ENCODE measurements at regions not wholly inside any gene's neighbourhood (a gene's known extent, or its start where the extent isn't known, plus 50 kb on each side); places are given as distances from the start of the nearest gene placed in this dataset.

DNA sequence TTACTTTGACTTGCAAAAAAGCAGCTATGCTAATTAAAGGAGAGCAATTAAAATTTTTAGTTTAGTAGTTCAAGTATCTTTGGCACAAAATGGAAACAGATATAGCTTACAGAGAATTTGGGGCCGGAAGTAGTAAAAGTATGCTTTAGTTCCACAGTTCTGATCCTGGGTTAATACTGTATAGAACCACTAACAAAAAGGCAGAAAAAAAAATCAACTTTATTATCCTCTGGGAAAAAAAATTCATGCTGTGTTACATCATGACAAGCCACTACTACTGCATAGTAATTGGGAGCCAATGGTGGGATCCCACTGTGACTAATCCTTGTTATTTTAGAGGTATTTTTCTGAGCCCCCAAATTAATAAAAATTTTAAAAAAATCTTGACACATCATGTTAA, 246.8 kb upstream of the PRDM9 start:
- DNase-seq (ENCODE audit: low spot score) = no peak
- no peak for TF ChIP-seq CTCF (IDR thresholded peaks at IDR 0.05; ENCODE audit: extremely low read depth, missing control alignments)

DNA sequence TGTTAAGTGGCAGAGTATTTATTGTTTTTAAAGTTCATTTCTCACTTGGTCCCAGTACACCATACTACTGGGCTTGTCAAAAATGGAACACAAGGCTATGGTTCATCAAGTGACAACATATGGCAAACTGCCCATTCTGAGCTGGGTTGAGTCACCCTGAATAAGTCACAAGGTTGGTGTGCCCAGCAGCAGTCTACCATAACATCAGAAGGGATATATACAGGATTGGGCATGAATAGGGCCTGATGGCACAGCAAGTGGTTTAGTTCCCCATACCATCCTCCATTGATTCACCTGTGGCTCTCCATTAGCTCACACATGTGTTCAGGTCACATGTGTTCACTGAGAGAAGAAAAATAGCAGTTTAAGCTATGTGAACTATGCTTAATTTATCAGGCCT, 249.8 kb upstream of the PRDM9 start:
- no peak for DNase-seq (ENCODE audit: low spot score)
- no peak for TF ChIP-seq CTCF (IDR thresholded peaks at IDR 0.05; ENCODE audit: extremely low read depth, missing control alignments)

GRCh38 chr5:23253621-23254198, 253.7 kb upstream of the PRDM9 start:
- TF ChIP-seq CTCF (IDR thresholded peaks at IDR 0.05; ENCODE audit: extremely low read depth, missing control alignments) = no peak
- no peak for DNase-seq (ENCODE audit: low spot score)

- no peak for TF ChIP-seq CTCF (IDR thresholded peaks at IDR 0.05; ENCODE audit: extremely low read depth, missing control alignments)
- DNase-seq (ENCODE audit: low spot score) = no peak
Measured at GRCh38 chr5:23242891-23243290, 264.5 kb upstream of the PRDM9 start.

- no peak for DNase-seq (ENCODE audit: low spot score)
- TF ChIP-seq CTCF (IDR thresholded peaks at IDR 0.05; ENCODE audit: extremely low read depth, missing control alignments) = no peak
Measured at GRCh38 chr5:23235246-23235645, 272.2 kb upstream of the PRDM9 start.

GRCh38 chr5:23234197-23234596, 273.2 kb upstream of the PRDM9 start:
- TF ChIP-seq CTCF (IDR thresholded peaks at IDR 0.05; ENCODE audit: extremely low read depth, missing control alignments) = no peak
- no peak for DNase-seq (ENCODE audit: low spot score)

- no peak for DNase-seq (ENCODE audit: low spot score)
Measured at GRCh38 chr5:23223846-23224245, 283.6 kb upstream of the PRDM9 start.

More at GRCh38 chr5:23223846-23224245, 283.6 kb upstream of the PRDM9 start:
- TF ChIP-seq CTCF (IDR thresholded peaks at IDR 0.05; ENCODE audit: extremely low read depth, missing control alignments) = no peak

Data from GM20000 (cell line).